Urinary bladder (tissue), 3 donors: ENCODE measurements at regions not wholly inside any gene's neighbourhood (a gene's known extent, or its start where the extent isn't known, plus 50 kb on each side); places are given as distances from the start of the nearest gene placed in this dataset.

ENCODE experiments used
- DNase-seq: peaks from one replicate; pipeline ENCODE4 v3.0.0-alpha.2; 2015; ENCODE audit errors: extremely low spot score
- H3K27ac ChIP-seq: one replicate; pipeline ENCODE4 v1.5.1; 2013; ENCODE audit warnings: low read depth, mild to moderate bottlenecking, moderate library complexity
- H3K36me3 ChIP-seq: one replicate; pipeline ENCODE4 v1.6.1; 2013; ENCODE audit warnings: mild to moderate bottlenecking, moderate library complexity; ENCODE audit not compliant: insufficient read depth
- H3K4me1 ChIP-seq: one replicate; pipeline ENCODE4 v1.6.1; 2013; ENCODE audit warnings: mild to moderate bottlenecking, moderate library complexity; ENCODE audit not compliant: insufficient read depth
- H3K4me3 ChIP-seq: one replicate; pipeline ENCODE4 v1.5.1; 2013; ENCODE audit warnings: low read depth, low read length
- WGBS: extraction: QIAGEN DNeasy Blood & Tissue Kit; methylation state at CpG from one replicate; pipeline ENCODE4 v1.1.7; 2013; 5-methylcytosine and 5-hydroxymethylcytosine counted together
- donor health status: healthy with polysubstance abuse.
- donor health status: healthy.

DNA sequence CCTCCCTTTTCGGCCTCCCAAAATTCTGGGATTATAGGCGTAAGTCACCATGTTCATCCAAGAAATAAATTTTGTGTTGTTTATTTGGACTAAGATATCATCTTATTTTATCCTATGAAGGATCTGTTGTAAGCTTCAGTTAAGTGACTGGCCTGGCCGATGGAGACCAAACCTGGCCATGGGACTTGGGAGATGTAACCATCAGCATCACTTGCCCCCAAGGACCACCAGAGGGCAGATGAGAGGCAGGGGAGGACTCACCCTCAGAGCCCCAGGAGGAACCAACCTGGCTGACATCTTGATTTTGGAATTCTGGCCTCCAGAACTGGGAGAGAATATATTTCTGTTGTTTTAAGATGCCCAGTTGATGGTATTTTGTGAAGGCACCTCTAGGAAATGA is 266.7 kb downstream of the CDH26 start:
- H3K4me1 ChIP-seq = no peaks in the 10 kb centered on the region
- H3K27ac ChIP-seq = no peak overlapping the region
- WGBS = 89% methylated on average over 3 of the region's 3 CpGs
- no peak for DNase-seq
- no peak overlapping the region for H3K4me3 ChIP-seq
- H3K36me3 ChIP-seq = no peaks in the 10 kb centered on the region

GRCh38 chr20:60228255-60228654 is 270.0 kb downstream of the CDH26 start:
- WGBS = 65% methylated on average over 3 of the region's 3 CpGs
- Histone ChIP-seq H3K27ac (no peak overlapping the region), H3K36me3 (no peaks in the 10 kb centered on the region), H3K4me3 (no peak overlapping the region), H3K4me1 (no peaks in the 10 kb centered on the region)
- no peak for DNase-seq

DNA sequence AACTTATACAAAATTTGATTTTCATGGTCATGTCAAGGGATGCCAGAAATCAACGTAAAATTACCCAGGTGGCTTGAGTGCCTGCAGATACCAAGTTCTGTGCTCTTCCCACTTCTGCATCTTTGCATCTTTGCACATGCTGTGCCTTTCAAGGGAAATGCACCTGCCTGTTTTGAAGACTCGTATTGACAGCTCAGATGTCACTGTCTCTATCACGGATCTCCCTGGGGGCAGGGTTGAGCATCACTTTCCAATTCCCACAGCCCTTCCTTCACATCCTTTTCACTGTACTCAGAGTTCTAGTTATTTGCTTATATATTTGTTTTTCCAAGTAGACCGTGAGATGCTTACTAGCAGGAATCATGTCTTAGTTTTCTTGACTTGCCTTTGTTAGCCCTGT is 274.2 kb downstream of the CDH26 start:
- Histone ChIP-seq H3K36me3 (no peaks in the 10 kb centered on the region), H3K4me1 (no peaks in the 10 kb centered on the region), H3K4me3 (no peak overlapping the region), H3K27ac (no peak overlapping the region)
- no peak for DNase-seq
- 83% methylated on average over 4 of the region's 4 CpGs for WGBS

DNA sequence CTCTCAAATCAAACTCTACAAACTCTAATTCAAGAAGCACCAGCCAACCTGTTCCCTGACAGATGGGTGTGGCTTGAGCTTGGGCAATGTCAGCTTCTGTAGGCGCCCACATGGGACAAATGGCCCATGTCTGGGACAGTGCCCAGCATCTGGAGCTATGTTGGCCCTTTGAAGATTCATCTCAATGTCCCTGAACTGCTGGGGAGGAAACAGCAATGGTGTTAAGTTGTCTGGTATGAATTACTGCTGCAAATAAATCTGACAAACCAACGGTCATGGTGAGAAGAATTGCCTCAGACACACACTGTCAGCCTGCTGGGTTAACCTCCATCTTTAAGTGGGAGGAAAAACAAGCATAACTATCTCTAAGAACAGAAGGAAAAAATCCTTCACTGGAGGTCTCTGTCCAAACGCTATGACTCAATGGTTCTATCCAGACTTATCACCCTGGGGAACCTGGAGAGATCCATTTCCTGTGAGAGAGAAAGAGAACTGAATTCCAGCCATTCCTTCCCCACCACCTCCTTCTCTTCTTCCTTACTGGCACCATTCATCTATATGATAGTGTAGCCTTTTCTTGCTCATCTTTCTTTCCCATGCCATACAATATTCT is 274.9 kb downstream of the CDH26 start:
- H3K36me3 ChIP-seq = no peaks in the 10 kb centered on the region
- H3K27ac ChIP-seq = no peak overlapping the region
- no peak for DNase-seq
- WGBS = 43% methylated on average over 3 of the region's 3 CpGs
- H3K4me3 ChIP-seq = no peak overlapping the region
- H3K4me1 ChIP-seq = no peaks in the 10 kb centered on the region

DNA sequence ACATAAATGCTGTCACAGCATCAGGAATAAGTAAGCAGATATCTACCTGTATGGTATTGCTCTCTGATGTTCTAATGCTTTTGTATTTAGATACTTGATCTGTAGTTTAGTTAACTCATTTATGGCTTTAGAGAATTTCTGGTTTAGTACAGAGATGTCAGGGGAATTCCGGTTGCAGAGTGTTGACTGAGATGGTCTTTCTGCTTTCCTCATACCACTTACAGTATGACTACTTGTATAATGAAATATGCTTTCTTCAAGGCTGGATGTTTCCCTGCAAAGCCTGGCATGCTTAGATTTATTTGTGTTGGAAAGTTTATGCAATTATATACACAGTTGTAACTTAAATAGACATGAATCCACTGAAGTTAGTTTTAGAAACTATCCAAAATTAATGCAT is 278.4 kb downstream of the CDH26 start:
- no peaks in the 10 kb centered on the region for H3K4me1 ChIP-seq
- DNase-seq = no peak
- H3K4me3 ChIP-seq = no peak overlapping the region
- H3K36me3 ChIP-seq = no peaks in the 10 kb centered on the region
- no peak overlapping the region for H3K27ac ChIP-seq
- WGBS = 64% methylated on average over 1 of the region's 1 CpG

GRCh38 chr20:60237981-60238380 is 279.8 kb downstream of the CDH26 start:
- Histone ChIP-seq H3K27ac (no peak overlapping the region), H3K36me3 (no peaks in the 10 kb centered on the region), H3K4me1 (no peaks in the 10 kb centered on the region), H3K4me3 (no peak overlapping the region)
- WGBS = 74% methylated on average over 7 of the region's 7 CpGs
- no peak for DNase-seq

DNA sequence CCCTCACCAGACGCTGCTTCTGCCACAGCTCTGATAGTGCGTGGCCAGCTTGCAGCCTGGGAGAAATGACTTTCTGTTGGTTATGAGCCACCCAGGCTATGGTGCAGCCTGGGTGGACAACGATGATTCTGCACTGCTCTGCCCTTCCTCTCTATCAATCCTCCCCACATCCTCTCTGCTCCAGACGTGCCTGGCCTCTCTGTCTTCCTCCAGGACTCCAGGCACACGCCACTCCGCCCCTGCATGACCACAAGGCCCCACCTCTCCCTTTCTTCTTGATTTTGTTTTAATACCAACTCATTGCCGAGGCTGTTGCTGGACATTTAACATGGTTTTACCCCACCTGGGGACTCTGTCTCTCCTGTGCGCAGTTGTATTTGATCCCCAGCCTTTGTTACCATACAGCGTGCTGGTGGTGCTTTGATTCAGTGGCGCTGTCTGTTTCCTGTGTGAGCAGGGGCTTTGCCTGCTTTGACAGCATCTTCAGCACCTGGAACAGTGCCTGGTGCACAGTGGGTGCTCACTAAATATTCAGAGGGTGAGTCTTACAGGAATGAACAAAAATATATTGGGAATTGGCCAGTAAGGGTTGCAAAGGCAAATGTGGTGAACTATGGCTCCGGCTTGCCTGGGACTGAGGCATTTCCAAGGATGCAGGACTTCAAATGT is 280.9 kb downstream of the CDH26 start:
- DNase-seq = no peak
- no peak overlapping the region for H3K4me3 ChIP-seq
- WGBS = 71% methylated on average over 11 of the region's 11 CpGs
- no peaks in the 10 kb centered on the region for H3K4me1 ChIP-seq
- H3K36me3 ChIP-seq = no peaks in the 10 kb centered on the region
- no peak overlapping the region for H3K27ac ChIP-seq

GRCh38 chr20:60239956-60240355 is 281.7 kb downstream of the CDH26 start:
- 55% methylated on average over 12 of the region's 12 CpGs for WGBS
- no peaks in the 10 kb centered on the region for H3K4me1 ChIP-seq
- no peaks in the 10 kb centered on the region for H3K36me3 ChIP-seq
- H3K4me3 ChIP-seq = no peak overlapping the region
- no peak overlapping the region for H3K27ac ChIP-seq
- no peak for DNase-seq

DNA sequence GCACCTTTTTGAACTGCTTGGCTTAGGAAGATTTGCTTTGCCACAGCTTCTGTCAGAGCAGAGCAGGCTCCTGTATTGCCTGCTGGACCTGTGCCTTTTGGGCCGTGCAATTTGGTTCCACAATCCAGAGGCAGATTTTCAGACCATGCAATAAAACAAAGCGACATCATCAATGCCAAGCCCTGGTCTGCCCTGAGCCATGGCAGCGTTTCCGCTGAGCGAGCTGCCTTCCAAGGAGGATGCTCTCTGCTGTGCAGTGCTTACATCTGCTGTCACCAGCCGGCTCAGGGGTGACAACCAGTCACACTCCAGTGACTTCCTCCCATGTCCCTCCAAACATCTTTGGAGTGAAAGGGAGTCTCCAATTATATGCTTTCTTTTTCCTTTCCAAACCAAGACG is 282.2 kb downstream of the CDH26 start:
- no peak for DNase-seq
- Histone ChIP-seq H3K36me3 (no peaks in the 10 kb centered on the region), H3K27ac (no peak overlapping the region), H3K4me3 (no peak overlapping the region), H3K4me1 (no peaks in the 10 kb centered on the region)
- WGBS = 55% methylated on average over 7 of the region's 7 CpGs

DNA sequence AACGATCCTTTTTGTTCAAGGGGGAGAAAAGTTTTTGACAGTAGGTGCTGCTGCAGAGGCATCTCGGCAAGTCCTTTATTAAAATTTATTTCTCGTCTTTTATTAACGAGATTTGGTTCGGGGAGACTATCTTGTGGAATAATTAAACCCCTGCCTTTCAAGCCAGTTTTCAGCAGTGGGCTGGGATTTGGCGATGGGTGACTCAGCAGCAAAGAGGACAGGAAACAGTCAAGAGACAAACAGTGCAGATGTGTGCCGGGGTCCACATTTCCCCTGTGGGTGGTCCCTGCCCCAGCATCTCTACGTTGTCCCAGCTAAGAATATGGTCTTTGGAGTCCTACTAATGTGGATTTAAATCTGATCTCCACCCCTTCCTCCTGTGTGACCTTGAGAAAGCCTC is 282.8 kb downstream of the CDH26 start:
- 54% methylated on average over 8 of the region's 8 CpGs for WGBS
- no peaks in the 10 kb centered on the region for H3K36me3 ChIP-seq
- H3K27ac ChIP-seq = no peak overlapping the region
- no peak for DNase-seq
- no peak overlapping the region for H3K4me3 ChIP-seq
- H3K4me1 ChIP-seq = no peaks in the 10 kb centered on the region

GRCh38 chr20:60242836-60243505 is 284.7 kb downstream of the CDH26 start:
- 80% methylated on average over 4 of the region's 4 CpGs for WGBS
- Histone ChIP-seq H3K36me3 (no peaks in the 10 kb centered on the region), H3K27ac (no peak overlapping the region), H3K4me3 (no peak overlapping the region), H3K4me1 (no peaks in the 10 kb centered on the region)
- no peak for DNase-seq

GRCh38 chr20:60244373-60245146 is 286.3 kb downstream of the CDH26 start:
- H3K4me3 ChIP-seq = no peak overlapping the region
- H3K27ac ChIP-seq = no peak overlapping the region
- WGBS = 76% methylated on average over 10 of the region's 10 CpGs
- no peaks in the 10 kb centered on the region for H3K36me3 ChIP-seq
- no peaks in the 10 kb centered on the region for H3K4me1 ChIP-seq
- no peak for DNase-seq

- Histone ChIP-seq H3K4me3 (no peak overlapping the region), H3K27ac (no peak overlapping the region), H3K36me3 (no peaks in the 10 kb centered on the region), H3K4me1 (no peaks in the 10 kb centered on the region)
- WGBS = 88% methylated on average over 5 of the region's 5 CpGs
- no peak for DNase-seq
These were observed 288.5 kb downstream of the CDH26 start for GRCh38 chr20:60246751-60247150.

GRCh38 chr20:60249436-60249835 is 291.2 kb downstream of the CDH26 start:
- no peaks in the 10 kb centered on the region for H3K4me1 ChIP-seq
- H3K27ac ChIP-seq = no peak overlapping the region
- WGBS = 82% methylated on average over 8 of the region's 8 CpGs
- DNase-seq = no peak
- no peaks in the 10 kb centered on the region for H3K36me3 ChIP-seq
- H3K4me3 ChIP-seq = no peak overlapping the region
